HUES48 (cell line): ENCODE measurements at regions not wholly inside any gene's neighbourhood (a gene's known extent, or its start where the extent isn't known, plus 50 kb on each side); places are given as distances from the start of the nearest gene placed in this dataset.
"Not testable (repeated sequence)": the region's sequence is repeated elsewhere in the genome, so short reads cannot be mapped to it uniquely, and the experiment has no call there.

Source experiments
- H3K27ac ChIP-seq: one replicate; pipeline ENCODE4 v1.7.0; 2013; ENCODE audit warnings: low read depth, low read length, inconsistent platforms
- H3K27me3 ChIP-seq: 2 replicates; pipeline ENCODE4 v1.6.1; 2013; ENCODE audit warnings: mild to moderate bottlenecking, low read length; ENCODE audit not compliant: control insufficient read depth, insufficient read depth
- H3K36me3 ChIP-seq: 2 replicates; pipeline ENCODE4 v1.6.1; 2013; ENCODE audit warnings: low read length; ENCODE audit not compliant: control insufficient read depth, insufficient read depth
- H3K4me1 ChIP-seq: 2 replicates; pipeline ENCODE4 v1.6.1; 2013; ENCODE audit warnings: mild to moderate bottlenecking, low read length; ENCODE audit not compliant: control insufficient read depth, insufficient read depth
- H3K4me3 ChIP-seq: 2 replicates; pipeline ENCODE4 v1.5.1; 2013; ENCODE audit warnings: mild to moderate bottlenecking, low read depth, low read length
- H3K9ac ChIP-seq: 2 replicates; pipeline ENCODE4 v1.6.1; 2013; ENCODE audit warnings: mild to moderate bottlenecking, low read depth, low read length, moderate library complexity
- H3K9me3 ChIP-seq: 2 replicates; pipeline ENCODE4 v1.6.1; 2013; ENCODE audit warnings: low read length; ENCODE audit not compliant: control insufficient read depth, insufficient read depth

DNA sequence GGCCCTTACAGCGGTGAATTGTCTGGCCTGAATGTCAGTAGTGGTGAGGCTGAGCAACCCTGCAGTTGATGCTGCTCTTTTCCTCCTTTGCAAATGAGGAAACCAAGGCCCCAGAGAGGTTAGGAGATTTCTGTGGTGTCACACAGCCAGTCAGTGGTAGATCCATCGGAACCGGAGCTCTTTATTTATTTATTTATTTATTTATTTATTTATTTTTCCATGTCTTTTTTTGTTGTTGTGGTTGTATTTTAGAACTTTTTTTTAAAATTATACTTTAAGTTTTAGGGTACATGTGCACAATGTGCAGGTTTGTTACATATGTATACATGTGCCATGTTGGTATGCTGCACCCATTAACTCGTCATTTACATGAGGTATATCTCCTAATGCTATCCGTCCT, 368.4 kb upstream of the CLINT1 start:
- not testable (repeated sequence) for H3K9me3 ChIP-seq, H3K4me3 ChIP-seq, H3K27ac ChIP-seq, H3K36me3 ChIP-seq, H3K9ac ChIP-seq, H3K4me1 ChIP-seq, H3K27me3 ChIP-seq

DNA sequence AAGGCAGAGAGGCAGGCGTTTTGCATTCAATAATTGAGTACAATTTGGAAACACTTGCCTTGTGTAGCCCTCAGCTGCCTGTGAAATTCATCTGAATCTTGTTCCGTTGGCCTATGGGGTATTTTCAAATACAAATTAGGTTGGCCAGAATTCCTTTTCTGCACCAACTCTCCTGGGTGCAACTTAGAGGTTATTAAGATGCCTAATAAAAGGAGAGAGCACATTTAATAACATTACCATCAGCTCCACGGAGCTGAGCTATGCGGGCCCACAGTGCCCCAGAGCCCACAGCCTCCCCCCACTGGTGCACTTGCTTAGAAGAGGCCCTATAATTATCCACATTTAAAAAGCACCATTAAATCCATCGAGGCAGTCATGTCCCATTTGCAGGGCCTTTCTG, 367.6 kb upstream of the CLINT1 start:
- no peaks in the 10 kb centered on the region for H3K9me3 ChIP-seq
- no peaks in the 10 kb centered on the region for H3K4me1 ChIP-seq
- H3K27me3 ChIP-seq = no peaks in the 10 kb centered on the region
- no peak overlapping the region for H3K4me3 ChIP-seq
- no peak overlapping the region for H3K9ac ChIP-seq
- no peaks in the 10 kb centered on the region for H3K36me3 ChIP-seq
- no peak overlapping the region for H3K27ac ChIP-seq

DNA sequence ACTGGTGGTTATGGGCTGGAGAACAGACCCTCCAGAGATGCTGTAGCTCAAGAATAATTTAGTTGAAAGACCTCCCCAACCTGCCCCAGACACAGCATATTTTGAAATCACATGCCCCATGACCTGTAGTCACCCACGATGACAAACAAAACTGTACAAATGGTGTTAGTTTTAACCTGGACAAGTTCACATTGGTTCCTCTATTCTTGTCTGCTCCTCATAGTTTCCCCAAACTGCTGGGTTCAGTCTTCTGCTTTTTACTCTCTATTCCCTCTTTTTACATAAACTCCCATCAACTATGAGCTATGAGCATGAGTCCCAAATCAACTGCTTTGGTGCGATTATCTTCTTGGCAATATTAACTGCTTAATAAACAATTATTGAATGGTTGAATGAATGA, 365.3 kb upstream of the CLINT1 start:
- Histone ChIP-seq H3K4me1 (peaks cover 3% of the 10 kb centered on the region; the same call in 1 of the 2 replicates), H3K36me3 (no peaks in the 10 kb centered on the region), H3K9me3 (no peaks in the 10 kb centered on the region), H3K27ac (no peak overlapping the region), H3K9ac (no peak overlapping the region), H3K27me3 (no peaks in the 10 kb centered on the region), H3K4me3 (no peak overlapping the region)

DNA sequence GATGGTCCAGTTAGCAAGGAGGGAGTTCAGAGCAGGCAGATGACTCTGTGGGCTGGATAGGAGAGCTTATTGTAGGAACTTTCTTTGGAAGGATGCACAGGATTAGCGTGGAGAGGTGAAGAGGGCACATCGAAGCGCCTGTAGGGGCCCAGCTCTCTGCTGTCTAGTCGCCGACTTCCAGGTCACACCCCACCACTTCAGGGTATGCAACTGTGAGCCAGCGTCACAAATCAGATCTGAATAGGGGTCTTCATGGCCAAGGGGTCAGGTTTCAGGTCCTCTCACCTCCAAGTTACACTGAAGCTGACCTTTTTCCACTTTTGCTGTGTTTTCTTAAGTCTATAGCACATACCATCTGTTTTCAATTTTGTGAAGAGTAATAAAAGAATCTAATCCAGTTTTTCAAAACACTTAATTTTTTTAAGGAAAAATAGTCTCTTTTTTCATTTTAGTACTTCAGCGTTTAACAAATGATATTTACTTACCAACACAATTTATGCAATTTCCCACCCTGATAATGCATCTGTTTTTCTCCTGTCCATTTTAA, 364.2 kb upstream of the CLINT1 start:
- Histone ChIP-seq H3K9ac (no peak overlapping the region), H3K4me1 (peaks cover 3% of the 10 kb centered on the region; the same call in 1 of the 2 replicates), H3K9me3 (no peaks in the 10 kb centered on the region), H3K27ac (no peak overlapping the region), H3K27me3 (no peaks in the 10 kb centered on the region), H3K36me3 (no peaks in the 10 kb centered on the region), H3K4me3 (no peak overlapping the region)

DNA sequence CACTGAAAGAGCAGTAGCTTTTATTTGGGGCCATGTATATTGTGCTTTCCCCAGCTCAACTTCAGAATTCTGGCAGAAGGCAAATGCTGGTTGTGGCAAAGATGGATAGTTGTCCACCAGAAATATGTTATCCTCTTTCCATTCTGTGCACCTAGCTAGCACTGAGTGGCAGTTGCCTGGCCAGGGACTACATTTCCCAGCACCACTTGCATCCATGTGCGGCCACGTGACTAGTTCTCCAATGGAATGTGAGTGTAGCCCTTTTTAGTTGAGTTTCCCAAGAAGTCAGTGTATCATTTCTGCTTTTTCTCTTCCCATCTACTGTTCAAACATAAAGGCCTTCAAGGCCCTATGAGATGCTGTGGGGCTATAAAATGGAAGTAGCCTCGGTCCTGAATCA, 354.0 kb upstream of the CLINT1 start:
- Histone ChIP-seq H3K4me3 (no peak overlapping the region), H3K27ac (no peak overlapping the region), H3K9ac (no peak overlapping the region), H3K9me3 (no peaks in the 10 kb centered on the region), H3K36me3 (no peaks in the 10 kb centered on the region), H3K4me1 (no peaks in the 10 kb centered on the region), H3K27me3 (no peaks in the 10 kb centered on the region)

DNA sequence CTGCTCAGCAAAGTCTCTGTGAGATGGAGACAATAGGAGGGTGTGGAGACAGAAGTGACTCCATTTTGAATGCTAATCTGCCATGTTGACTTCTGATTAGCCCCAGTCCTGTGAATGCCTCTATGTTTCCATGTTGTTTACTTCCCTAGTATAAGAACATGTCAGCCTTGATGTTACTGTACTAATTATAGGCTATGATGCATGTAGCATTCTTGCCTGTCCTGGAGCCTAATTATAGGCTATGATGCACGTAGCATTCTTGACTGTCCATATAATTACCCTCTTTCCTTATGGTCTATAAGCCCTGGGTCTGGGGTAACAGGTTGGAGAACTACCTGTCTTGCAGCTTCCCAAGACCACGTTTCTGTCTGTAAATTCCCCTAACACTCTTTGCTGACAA, 353.3 kb upstream of the CLINT1 start:
- Histone ChIP-seq H3K4me1 (no peaks in the 10 kb centered on the region), H3K27ac (no peak overlapping the region), H3K27me3 (no peaks in the 10 kb centered on the region), H3K36me3 (no peaks in the 10 kb centered on the region), H3K9ac (no peak overlapping the region), H3K4me3 (no peak overlapping the region), H3K9me3 (no peaks in the 10 kb centered on the region)

DNA sequence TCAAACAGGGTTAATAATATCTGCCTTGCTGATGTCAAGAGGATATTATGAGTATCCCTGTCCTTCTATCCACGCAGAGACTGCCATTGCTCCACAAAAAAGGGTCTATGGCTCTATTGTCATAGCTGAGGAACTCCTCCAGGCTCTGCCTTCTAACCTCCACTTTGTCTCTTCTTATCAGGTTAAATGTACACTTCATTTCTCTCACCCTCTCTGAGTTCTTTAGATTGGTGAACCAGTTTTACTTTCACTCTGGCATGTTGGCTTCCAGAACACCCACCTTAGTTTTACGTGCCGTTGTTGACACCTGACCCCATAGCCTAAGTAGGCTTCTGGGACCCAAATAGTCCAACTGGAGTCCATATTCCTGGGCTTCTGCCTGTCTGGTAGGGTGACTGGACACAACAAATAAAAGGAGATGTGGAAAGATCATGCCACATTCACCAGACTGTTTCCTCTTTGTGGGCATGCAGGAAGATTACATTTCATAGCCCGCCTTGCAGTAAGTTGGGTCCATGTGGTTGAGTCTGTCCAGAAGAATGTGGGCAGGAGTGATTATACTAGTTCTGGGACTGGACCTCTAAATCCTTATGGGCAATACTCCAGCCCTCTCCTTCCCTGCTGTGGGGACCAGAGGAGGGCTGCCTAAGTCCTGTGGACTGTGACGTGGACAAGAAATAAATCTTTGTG, 350.4 kb upstream of the CLINT1 start:
- H3K27me3 ChIP-seq = no peaks in the 10 kb centered on the region
- H3K4me3 ChIP-seq = no peak overlapping the region
- no peak overlapping the region for H3K27ac ChIP-seq
- H3K9ac ChIP-seq = no peak overlapping the region
- no peaks in the 10 kb centered on the region for H3K36me3 ChIP-seq
- no peaks in the 10 kb centered on the region for H3K4me1 ChIP-seq
- no peaks in the 10 kb centered on the region for H3K9me3 ChIP-seq

DNA sequence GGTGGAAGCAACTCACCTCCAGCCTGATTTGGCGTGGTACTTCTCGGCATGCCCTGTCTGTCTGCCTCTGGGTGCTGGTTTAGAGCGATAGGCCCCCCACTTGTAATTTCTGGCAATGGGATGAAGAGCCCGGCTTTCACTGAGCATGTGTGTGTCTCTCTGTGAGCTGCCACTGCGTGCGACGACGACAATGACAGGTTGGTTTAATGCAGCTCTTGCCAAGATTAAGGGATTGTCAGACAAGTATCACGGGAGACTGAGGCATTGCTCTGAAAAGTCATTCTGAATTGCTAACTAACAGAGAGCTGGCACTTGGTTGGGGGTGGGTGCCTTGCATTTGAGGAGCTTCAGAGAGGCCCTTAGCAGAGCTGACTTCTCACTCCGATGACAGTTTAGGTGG, 348.8 kb upstream of the CLINT1 start:
- no peaks in the 10 kb centered on the region for H3K4me1 ChIP-seq
- H3K27ac ChIP-seq = no peak overlapping the region
- no peaks in the 10 kb centered on the region for H3K9me3 ChIP-seq
- no peaks in the 10 kb centered on the region for H3K27me3 ChIP-seq
- H3K9ac ChIP-seq = no peak overlapping the region
- no peaks in the 10 kb centered on the region for H3K36me3 ChIP-seq
- H3K4me3 ChIP-seq = no peak overlapping the region

DNA sequence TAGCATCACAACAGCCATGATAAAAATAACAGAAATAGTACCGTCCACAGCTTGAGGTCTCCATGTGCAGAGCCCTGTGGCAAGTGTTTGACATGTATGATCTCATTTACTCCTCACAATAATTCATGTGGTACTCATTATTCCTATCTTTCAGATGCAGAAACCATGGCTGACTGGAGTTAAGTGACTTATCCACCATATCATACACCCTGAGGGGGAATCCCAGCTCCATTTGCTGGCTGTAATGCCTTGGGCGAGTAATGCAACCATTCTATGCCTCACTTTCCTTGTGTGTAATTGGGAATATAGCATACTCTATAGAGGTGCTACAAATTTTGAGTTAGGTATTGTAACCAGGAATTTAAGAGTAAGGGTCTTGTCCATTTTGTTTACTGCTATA, 347.0 kb upstream of the CLINT1 start:
- Histone ChIP-seq H3K36me3 (no peaks in the 10 kb centered on the region), H3K27me3 (no peaks in the 10 kb centered on the region), H3K27ac (no peak overlapping the region), H3K9ac (no peak overlapping the region), H3K9me3 (no peaks in the 10 kb centered on the region), H3K4me3 (no peak overlapping the region), H3K4me1 (no peaks in the 10 kb centered on the region)

DNA sequence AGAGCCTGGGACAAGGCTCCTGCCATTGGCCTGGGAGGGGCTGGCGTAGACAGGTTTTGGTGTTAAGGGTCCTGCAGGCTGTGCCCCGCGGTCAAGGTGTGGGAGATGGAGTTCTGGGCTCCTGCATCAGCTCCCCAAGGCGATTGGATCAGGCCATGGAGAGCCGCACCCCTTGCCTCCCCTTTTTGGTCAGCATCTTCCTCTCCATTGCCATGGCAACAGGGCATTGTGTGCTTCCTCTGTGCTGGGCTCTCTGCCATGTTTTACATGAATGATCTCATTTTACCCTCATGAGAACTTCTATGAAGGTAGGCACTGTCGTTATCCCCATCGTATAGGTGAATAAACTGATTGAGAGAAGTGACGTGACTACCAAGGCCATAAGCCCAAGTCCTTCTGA, 344.3 kb upstream of the CLINT1 start:
- Histone ChIP-seq H3K36me3 (no peaks in the 10 kb centered on the region), H3K27me3 (no peaks in the 10 kb centered on the region), H3K9me3 (no peaks in the 10 kb centered on the region), H3K9ac (no peak overlapping the region), H3K4me3 (no peak overlapping the region), H3K4me1 (peaks cover 8% of the 10 kb centered on the region; the same call in 1 of the 2 replicates), H3K27ac (no peak overlapping the region)

DNA sequence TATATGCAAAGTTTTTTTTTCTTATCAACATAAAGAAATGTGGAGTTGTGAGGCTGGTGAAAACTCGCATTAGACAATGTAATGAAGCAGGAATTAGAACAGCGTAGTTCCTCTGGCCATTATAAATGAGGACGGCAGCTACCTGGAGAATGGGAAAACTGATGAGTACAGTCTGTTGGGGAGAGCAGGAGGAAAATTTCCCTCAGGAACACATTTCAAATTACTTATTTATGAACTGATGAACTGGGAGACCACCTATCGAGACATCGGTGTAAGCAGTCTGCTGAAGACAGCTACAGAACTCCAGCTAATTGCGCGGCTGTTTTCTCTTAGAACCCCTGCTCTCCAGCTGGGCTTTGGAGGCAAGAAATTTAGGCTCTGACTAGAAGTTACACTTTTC, 343.9 kb upstream of the CLINT1 start:
- Histone ChIP-seq H3K27ac (no peak overlapping the region), H3K9ac (no peak overlapping the region), H3K4me1 (peaks cover 8% of the 10 kb centered on the region; the same call in 1 of the 2 replicates), H3K27me3 (no peaks in the 10 kb centered on the region), H3K4me3 (no peak overlapping the region), H3K9me3 (no peaks in the 10 kb centered on the region), H3K36me3 (no peaks in the 10 kb centered on the region)
